ELF-1 (cell line): ENCODE measurements at regions not wholly inside any gene's neighbourhood (a gene's known extent, or its start where the extent isn't known, plus 50 kb on each side); places are given as distances from the start of the nearest gene placed in this dataset.
"Not testable (repeated sequence)": the region's sequence is repeated elsewhere in the genome, so short reads cannot be mapped to it uniquely, and the experiment has no call there.

Source experiments
- DNase-seq: peaks from one replicate; pipeline ENCODE4 v3.0.0-alpha.2; 2016; ENCODE audit warnings: low read depth, low spot score

- no peak for DNase-seq
Measured at GRCh38 chr2:64875368-64875767, 113.8 kb upstream of the SLC1A4 start.

- peak; percentile 85 for DNase-seq
Measured at GRCh38 chr2:64876137-64876647, 113.0 kb upstream of the SLC1A4 start.

- no peak for DNase-seq
Measured at GRCh38 chr2:64879745-64880144, 109.5 kb upstream of the SLC1A4 start.

- no peak for DNase-seq
Measured at GRCh38 chr2:64880193-64880951, 108.8 kb upstream of the SLC1A4 start.

- no peak for DNase-seq
Measured at GRCh38 chr2:64881037-64881492, 108.1 kb upstream of the SLC1A4 start.

- DNase-seq, result no peak
Measured at GRCh38 chr2:64887565-64887964, 101.6 kb upstream of the SLC1A4 start.

- DNase-seq, result peak; percentile 61
Measured at GRCh38 chr2:64888591-64889309, 100.4 kb upstream of the SLC1A4 start.

- no peak for DNase-seq
Measured at GRCh38 chr2:64889803-64890202, 99.4 kb upstream of the SLC1A4 start.

- not testable (repeated sequence) for DNase-seq
Measured at GRCh38 chr2:64896572-64896971, 92.6 kb upstream of the SLC1A4 start.

GRCh38 chr2:64899081-64899865 lies 89.9 kb upstream of the SLC1A4 start:
- DNase-seq, result no peak

GRCh38 chr2:64899876-64900275 lies 89.3 kb upstream of the SLC1A4 start:
- not testable (repeated sequence) for DNase-seq

GRCh38 chr2:64904413-64905329 lies 84.5 kb upstream of the SLC1A4 start:
- no peak for DNase-seq

GRCh38 chr2:64905338-64906024 lies 83.7 kb upstream of the SLC1A4 start:
- no peak for DNase-seq

- DNase-seq, result no peak
Measured at GRCh38 chr2:64906853-64907536, 82.2 kb upstream of the SLC1A4 start.

- no peak for DNase-seq
Measured at GRCh38 chr2:64908406-64908805, 80.8 kb upstream of the SLC1A4 start.

GRCh38 chr2:64910523-64910922 lies 78.7 kb upstream of the SLC1A4 start:
- DNase-seq, result no peak

GRCh38 chr2:64910972-64911433 lies 78.2 kb upstream of the SLC1A4 start:
- no peak for DNase-seq

GRCh38 chr2:64913357-64913869 lies 75.8 kb upstream of the SLC1A4 start:
- DNase-seq, result peak; percentile 70

GRCh38 chr2:64914247-64914646 lies 75.0 kb upstream of the SLC1A4 start:
- no peak for DNase-seq
